Stimulated activated CD4-positive, alpha-beta T cell treated with anti-CD3 and anti-CD28 coated beads, Interleukin-15, amount 100 ng/mL, for 24 hours (primary cell): ENCODE measurements at regions not wholly inside any gene's neighbourhood (a gene's known extent, or its start where the extent isn't known, plus 50 kb on each side); places are given as distances from the start of the nearest gene placed in this dataset.

Source experiments
- DNase-seq: peaks from one replicate; pipeline ENCODE4 v3.0.0-alpha.2; 2020

- DNase-seq: no peak
These were observed 379.8 kb downstream of the VPS13C start for GRCh38 chr15:61680260-61681037.

- DNase-seq: no peak
These were observed 388.5 kb downstream of the VPS13C start for GRCh38 chr15:61671736-61672135.

- no peak for DNase-seq
These were observed 391.8 kb downstream of the VPS13C start for GRCh38 chr15:61668444-61668843.

GRCh38 chr15:61661791-61662190 lies 398.5 kb downstream of the VPS13C start:
- DNase-seq: no peak

- no peak for DNase-seq
These were observed 399.7 kb downstream of the VPS13C start for GRCh38 chr15:61660579-61660978.

- DNase-seq: no peak
These were observed 400.6 kb downstream of the VPS13C start for GRCh38 chr15:61659566-61660190.

- no peak for DNase-seq
These were observed 402.8 kb downstream of the VPS13C start for GRCh38 chr15:61657461-61657860.

GRCh38 chr15:61656391-61656790 lies 403.9 kb downstream of the VPS13C start:
- DNase-seq: no peak

- no peak for DNase-seq
These were observed 404.4 kb downstream of the VPS13C start for GRCh38 chr15:61655881-61656280.

- DNase-seq: no peak
These were observed 405.3 kb downstream of the VPS13C start for GRCh38 chr15:61654918-61655317.

GRCh38 chr15:61654002-61654740 lies 406.1 kb downstream of the VPS13C start:
- no peak for DNase-seq

- DNase-seq: no peak
These were observed 407.1 kb downstream of the VPS13C start for GRCh38 chr15:61653110-61653509.

- no peak for DNase-seq
These were observed 409.0 kb downstream of the VPS13C start for GRCh38 chr15:61651267-61651666.

- no peak for DNase-seq
These were observed 411.2 kb downstream of the VPS13C start for GRCh38 chr15:61649046-61649445.

GRCh38 chr15:61644550-61644949 lies 415.4 kb upstream of the RORA start:
- DNase-seq: no peak

- no peak for DNase-seq
These were observed 412.5 kb upstream of the RORA start for GRCh38 chr15:61641645-61642044.

- DNase-seq: no peak
These were observed 411.7 kb upstream of the RORA start for GRCh38 chr15:61640756-61641155.

- no peak for DNase-seq
These were observed 410.4 kb upstream of the RORA start for GRCh38 chr15:61639491-61639890.

- DNase-seq: no peak
These were observed 405.7 kb upstream of the RORA start for GRCh38 chr15:61634837-61635236.

- no peak for DNase-seq
These were observed 404.8 kb upstream of the RORA start for GRCh38 chr15:61633951-61634350.

GRCh38 chr15:61629269-61629668 lies 400.2 kb upstream of the RORA start:
- DNase-seq: no peak

- no peak for DNase-seq
These were observed 395.8 kb upstream of the RORA start for GRCh38 chr15:61624950-61625349.

- DNase-seq: no peak
These were observed 394.6 kb upstream of the RORA start for GRCh38 chr15:61623746-61624145.

- no peak for DNase-seq
These were observed 392.8 kb upstream of the RORA start for GRCh38 chr15:61621865-61622264.
